ENCODE measurements at regions not wholly inside any gene's neighbourhood (a gene's known extent, or its start where the extent isn't known, plus 50 kb on each side); places are given as distances from the start of the nearest gene placed in this dataset.

DNA sequence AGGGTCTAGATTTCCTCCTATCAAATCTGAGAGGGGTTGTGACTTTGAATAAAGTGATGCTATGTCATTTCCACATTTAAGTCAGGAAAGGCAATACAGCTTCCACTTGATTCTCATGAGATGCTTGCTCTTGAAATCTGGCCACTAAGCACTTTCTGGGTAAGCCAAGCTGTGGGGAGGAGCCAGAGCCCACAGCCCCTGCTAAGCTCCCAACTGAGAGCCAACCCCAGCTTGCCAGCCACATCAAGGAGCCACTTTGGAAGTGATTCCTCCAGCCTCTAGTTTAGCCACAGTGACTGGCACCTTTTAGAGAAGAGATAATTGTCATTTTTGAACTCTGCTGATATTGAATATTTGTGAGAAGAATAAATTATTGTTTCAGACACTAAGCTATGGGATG, 1441.5 kb upstream of the IGFBP7 start:
- DNase-seq, result no peak

- no peak for DNase-seq
Observed at GRCh38 chr4:58543465-58543864, 1433.3 kb upstream of the IGFBP7 start.

DNA sequence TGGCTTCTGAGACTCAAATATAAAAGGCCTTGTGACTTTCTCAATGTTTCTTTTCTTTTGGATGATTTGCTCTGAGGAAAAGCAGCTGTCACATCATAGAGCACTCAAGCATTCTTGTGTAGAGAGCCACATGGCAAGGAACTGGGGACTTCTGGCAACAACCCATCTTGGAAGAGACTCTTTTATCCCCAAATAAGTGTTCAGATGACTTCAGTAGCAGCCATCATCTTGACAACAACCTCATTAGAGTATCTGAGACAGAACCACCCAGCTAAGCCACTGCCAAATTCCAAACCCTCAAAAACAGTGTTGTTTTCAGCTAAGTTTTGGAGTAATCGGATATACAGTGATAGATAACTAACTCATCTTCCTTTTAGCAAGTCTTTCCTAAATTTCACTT, 1431.7 kb upstream of the IGFBP7 start:
- DNase-seq, result no peak

- no peak for DNase-seq
Observed at GRCh38 chr4:58522765-58523382, 1412.7 kb upstream of the IGFBP7 start.

GRCh38 chr4:58515226-58515625, 1405.0 kb upstream of the IGFBP7 start:
- no peak for DNase-seq

- DNase-seq, result no peak
Observed at GRCh38 chr4:58514299-58514698, 1404.1 kb upstream of the IGFBP7 start.

DNA sequence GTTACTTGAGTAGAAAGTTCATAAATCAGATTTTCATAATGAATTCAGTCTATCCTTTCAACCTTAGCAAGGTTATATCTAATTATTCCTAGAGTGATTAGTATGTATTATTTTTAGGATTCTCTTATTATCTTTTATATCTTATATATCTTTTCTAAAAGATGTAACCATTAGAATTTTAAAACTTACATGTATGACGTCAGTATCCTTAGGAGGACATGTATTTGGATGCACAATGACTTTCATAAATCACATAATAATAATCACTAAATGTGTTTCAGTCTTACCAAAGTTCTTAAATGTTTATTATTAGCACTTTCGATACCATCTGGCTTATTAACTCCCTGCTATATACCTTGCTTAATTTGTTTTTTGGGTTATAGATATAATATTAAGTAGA, 1400.5 kb upstream of the IGFBP7 start:
- no peak for DNase-seq

- no peak for DNase-seq
Observed at GRCh38 chr4:58507079-58507478, 1396.9 kb upstream of the IGFBP7 start.

- DNase-seq, result no peak
Observed at GRCh38 chr4:58502839-58503238, 1392.7 kb upstream of the IGFBP7 start.

GRCh38 chr4:58499182-58499581, 1389.0 kb upstream of the IGFBP7 start:
- DNase-seq, result no peak

DNA sequence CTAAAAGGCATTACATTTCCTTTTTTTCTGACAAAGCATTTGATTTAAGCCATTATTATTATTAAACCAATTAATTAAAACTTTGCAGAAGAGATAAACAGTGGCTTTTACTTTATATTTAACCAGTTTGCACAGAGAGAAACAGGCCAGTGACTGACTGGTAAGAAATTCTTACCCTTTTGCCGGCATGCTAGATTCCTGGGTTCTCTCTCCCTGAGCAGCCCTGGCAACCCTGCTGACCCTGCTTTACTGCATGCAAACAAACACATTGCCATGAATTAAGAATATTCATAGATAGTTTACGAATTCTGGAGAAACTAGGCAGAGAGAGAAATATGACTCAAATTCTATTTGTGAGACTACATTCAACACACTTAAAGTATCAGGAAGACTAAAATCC, 1381.4 kb upstream of the IGFBP7 start:
- no peak for DNase-seq

DNA sequence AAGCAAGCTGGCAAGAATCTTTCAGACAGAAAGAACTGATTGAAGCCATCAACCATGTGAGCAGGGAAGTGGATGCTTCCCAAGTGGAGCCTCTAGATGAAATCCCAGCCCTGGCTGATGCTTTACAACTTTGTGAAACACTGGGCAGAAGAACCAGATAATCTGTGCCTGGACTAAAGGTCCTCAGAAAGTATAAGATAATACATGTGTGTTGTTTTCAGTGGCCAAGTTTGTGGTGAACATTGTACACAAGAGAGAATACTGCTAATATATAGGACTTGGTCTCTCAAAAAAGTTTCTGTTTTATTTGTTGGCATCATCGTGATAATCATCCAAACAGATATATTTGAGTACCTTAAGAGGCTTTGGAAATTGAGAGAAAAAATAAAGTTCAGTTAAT, 1367.8 kb upstream of the IGFBP7 start:
- DNase-seq, result no peak

DNA sequence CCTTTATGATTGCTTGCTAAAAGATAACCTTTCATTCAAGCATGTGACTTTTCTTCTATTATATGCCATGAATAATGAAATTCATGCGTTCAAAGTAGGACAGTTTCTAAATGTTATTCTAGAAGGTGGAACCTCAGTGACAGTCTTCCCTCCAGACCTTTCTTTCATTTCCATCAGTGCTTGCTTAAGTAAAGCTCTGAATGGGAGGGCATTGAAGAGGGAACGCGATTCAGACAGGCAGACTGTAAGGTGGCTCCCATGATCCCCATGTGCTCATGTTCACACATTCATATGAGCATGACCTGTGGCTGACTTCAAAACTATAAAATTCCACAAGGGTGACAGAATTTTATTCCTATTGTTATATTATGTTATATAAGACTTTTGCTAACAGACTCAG, 1367.3 kb upstream of the IGFBP7 start:
- DNase-seq, result no peak

- no peak for DNase-seq
Observed at GRCh38 chr4:58475097-58475496, 1364.9 kb upstream of the IGFBP7 start.

DNA sequence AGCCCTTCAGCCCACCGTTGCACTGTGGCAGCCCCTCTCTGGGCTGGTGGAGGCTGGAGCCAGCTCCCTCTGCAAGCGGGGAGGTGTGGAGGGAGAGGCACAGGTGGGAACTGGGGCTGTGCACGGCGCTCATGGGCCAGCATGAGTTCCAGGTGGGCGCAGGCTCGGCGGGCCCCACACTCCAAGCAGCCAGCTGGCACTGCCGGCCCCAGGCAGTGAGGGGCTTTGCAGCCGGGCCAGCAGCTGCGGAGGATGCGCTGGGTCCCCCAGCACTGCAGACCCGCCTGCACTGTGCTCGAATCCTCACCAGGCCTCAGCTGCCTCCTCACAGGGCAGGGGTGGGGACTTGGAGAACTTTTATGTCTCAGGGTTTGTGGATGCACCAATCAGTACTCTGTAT, 1354.8 kb upstream of the IGFBP7 start:
- DNase-seq, result no peak

DNA sequence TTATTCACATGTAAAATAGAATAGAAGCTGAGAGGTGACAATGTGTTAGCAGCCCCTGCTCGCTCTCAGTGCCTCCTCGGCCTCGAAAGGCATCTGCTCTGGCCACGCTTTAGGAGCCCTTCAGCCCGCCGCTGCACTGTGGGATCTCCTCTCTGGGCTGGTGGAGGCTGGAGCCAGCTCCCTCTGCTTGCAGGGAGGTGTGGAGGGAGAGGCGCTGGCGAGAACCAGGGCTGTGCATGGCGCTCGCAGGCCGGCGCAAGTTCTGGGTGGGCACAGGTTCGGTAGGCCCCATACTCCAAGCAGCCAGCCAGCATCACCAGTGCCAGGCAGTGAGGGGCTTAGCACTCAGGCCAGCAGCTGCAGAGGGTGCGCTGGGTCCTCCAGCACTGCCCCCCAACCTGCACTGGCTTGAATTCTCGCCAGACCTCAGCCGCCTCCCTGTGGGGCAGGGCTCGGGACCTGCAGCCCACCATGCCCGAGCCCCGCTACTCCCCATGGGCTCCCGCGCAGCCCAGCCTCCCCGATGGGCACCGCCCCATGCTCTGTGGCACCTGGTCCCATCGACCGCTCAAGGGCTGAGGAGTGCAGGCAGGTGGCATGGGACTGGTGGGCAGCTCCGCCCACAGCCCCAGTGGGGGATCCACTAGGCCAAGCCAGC, 1346.7 kb upstream of the IGFBP7 start:
- DNase-seq, result no peak

GRCh38 chr4:58453956-58454355, 1343.8 kb upstream of the IGFBP7 start:
- no peak for DNase-seq

DNA sequence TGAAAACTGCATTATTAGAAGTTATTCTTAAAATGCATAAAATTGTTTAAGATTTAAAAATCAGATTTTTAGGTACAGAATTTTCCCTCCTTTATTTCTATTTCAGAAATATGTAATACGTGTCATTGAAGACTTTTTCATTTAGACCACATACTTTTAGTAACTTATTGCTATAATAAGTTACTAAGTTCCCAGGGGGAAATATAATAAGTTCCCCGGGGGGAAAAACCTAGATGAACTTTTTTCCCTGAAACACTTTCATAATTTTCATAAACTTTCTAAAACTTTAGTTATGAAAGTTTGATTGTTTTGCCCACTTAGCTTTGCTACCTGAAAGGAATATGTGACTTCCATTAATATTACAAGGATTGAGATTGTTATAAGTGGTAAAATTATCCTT, 1341.5 kb upstream of the IGFBP7 start:
- DNase-seq, result no peak

DNA sequence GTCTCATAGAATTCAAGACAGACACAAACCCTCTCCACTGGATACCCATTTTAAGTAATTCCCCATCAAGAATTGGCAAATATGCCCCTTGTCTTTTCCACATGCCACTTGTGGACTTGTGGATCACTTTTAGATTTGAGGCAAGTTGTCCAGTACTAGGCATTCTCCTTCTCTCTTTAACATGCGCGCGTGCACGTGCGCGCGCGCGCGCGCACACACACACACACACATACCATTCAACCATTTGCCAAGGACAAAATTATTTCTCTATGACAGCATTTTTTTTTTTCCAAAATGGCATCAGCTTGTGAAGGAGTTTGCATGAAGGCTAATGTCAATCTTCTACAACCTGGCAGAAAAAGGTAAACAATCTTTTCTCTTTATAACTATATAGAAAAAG, 1325.7 kb upstream of the IGFBP7 start:
- DNase-seq, result no peak

DNA sequence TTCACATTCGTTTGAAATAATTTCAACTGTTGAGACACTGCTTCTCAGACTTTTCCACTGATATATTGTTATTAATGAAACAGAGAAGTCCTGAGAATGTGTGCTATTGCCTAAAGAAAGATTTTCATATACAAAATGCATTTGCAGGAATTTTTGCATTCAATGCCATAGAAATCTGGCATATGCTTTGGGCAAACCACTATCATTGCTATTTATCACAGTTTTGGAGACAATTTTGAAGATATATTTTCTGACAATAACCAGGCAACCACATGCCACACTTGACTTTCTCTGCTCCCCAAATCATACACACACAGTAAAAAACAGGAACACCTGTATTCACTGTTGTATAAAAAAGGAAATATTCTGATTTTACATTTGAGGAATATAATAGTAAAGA, 1303.7 kb upstream of the IGFBP7 start:
- DNase-seq, result no peak

DNA sequence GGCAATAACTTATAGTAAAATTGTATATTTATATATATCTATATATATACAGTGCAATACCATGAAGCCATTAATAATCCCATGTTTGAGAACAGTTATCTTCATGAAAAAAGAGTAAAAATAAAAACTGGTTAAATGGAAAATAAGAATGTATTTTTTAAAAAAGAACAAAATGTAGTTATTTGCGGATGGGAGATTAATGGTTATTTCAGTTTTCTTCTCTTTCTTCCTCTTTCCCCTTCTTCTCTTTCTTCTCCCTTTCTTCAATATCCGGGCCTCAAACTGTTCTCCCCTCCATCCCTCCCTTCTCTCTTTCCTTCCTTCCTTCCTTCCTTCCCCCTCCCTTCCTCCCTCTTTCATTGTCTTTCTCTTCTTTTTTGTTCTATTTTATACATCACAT, 1301.7 kb upstream of the IGFBP7 start:
- DNase-seq, result no peak

- no peak for DNase-seq
Observed at GRCh38 chr4:58406762-58407161, 1296.6 kb upstream of the IGFBP7 start.

GRCh38 chr4:58368221-58368620, 1258.0 kb upstream of the IGFBP7 start:
- no peak for DNase-seq

DNA sequence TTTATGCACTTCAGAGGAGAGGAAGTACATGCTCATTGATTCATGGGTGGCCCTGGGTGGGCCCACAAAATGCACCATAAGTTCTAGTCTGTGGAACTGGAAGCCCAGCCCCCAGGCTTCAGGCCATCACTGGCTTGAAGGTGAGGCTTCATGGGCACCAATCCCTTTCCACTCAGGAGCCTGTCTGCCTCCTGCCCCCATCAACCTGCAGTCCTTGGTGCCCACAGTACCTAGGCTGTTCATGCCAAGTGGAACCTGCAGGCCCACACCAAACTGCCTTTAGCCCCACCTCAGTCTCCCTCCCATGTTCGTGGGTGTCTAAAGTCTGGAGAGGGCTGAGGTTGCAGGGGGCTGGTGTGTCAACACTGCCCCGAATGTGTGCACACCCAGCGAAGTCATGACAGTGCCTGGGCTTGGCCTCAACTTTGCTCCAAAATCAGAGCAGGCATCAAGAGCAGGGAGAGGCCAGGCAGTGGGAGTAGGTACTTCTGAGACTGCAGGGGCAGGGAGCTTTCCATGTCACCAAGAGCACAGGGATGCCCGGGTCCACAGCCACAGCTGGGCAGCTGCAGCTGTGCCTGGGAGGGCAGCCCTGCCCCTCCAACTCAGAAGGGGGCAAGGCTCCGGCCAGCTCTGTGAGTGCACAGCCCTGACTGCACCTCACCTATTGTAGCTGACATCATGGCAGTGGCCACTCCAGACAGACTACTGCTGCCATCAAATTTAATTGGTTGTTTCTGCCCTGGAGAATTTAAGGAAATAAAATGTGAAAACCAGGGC, 1250.4 kb upstream of the IGFBP7 start:
- no peak for DNase-seq

Measured in stimulated activated CD4-positive, alpha-beta T cell treated with anti-CD3 and anti-CD28 coated beads, Interleukin-4, amount 100 ng/mL, for 24 hours (primary cell).